Mesodermal cell (in vitro differentiated cells): ENCODE measurements at regions not wholly inside any gene's neighbourhood (a gene's known extent, or its start where the extent isn't known, plus 50 kb on each side); places are given as distances from the start of the nearest gene placed in this dataset.

Source experiments
- H3K27ac ChIP-seq: 2 replicates; pipeline ENCODE4 v1.7.0; 2013; ENCODE audit warnings: mild to moderate bottlenecking, low read depth, low read length, moderate library complexity; ENCODE audit not compliant: severe bottlenecking
- H3K36me3 ChIP-seq: 2 replicates; pipeline ENCODE4 v1.7.1; 2013; ENCODE audit warnings: mild to moderate bottlenecking, low read length, moderate library complexity; ENCODE audit not compliant: control insufficient read depth, insufficient read depth
- H3K4me1 ChIP-seq: one replicate; pipeline ENCODE4 v1.7.1; 2013; ENCODE audit warnings: mild to moderate bottlenecking, low read length; ENCODE audit not compliant: insufficient read depth, control insufficient read depth, poor library complexity, severe bottlenecking
- H3K4me3 ChIP-seq: 2 replicates; pipeline ENCODE4 v1.7.0; 2013; ENCODE audit warnings: low read length, control low read depth, mild to moderate bottlenecking; ENCODE audit not compliant: insufficient read depth, poor library complexity, severe bottlenecking; ENCODE audit errors: extremely low read depth
- H3K9me3 ChIP-seq: 2 replicates; pipeline ENCODE4 v1.7.1; 2013; ENCODE audit warnings: mild to moderate bottlenecking, low read length, moderate library complexity; ENCODE audit not compliant: control insufficient read depth
- WGBS, 2 experiments: methylation state at CpG; one replicate each; pipeline ENCODE4 v1.1.5; 2013; ENCODE audit warnings: missing lambda C conversion rate in 2 of 2; ENCODE audit not compliant: insufficient coverage in 2 of 2; 5-methylcytosine and 5-hydroxymethylcytosine counted together

DNA sequence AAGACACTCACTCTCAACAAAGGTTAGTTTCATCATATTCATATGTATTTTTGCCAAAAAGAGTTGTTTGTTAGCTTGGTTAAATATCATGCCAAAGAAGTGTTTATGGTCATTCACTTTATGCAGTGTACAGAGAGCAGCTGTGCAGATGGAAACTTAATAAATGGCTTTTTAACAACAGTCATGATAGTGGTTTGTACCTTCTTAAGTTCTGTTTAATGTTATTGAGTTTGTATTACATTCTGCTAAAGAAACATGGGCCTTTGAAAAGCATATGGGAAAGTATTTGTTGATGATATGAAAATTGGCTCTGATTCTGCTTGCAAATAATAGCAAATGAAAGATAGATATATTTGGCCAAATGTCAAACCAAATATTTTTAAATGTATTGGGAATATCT is 607.3 kb downstream of the NCAM2 start:
- no peaks in the 10 kb centered on the region for H3K4me1 ChIP-seq
- H3K27ac ChIP-seq, result no peak overlapping the region
- no peaks in the 10 kb centered on the region for H3K9me3 ChIP-seq
- no peaks in the 10 kb centered on the region for H3K36me3 ChIP-seq
- no peak overlapping the region for H3K4me3 ChIP-seq

DNA sequence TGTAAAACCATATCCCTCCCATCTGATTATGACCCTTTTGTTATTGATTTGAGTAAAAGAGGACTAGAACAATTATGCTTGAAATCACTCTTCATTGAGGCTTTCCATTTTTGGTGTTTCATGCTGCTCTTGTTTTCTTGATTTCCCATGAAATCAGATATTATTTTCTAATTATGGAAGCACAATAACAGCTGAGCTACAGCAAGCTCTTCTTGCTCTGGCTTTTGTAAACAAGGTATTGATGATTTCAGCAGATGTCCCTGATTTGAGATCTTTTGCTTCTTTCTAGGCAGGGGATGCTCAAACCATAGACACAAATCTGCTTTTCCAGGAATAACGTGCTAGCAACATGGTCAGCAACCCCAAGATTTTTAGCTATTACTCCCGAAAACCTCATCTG is 607.8 kb downstream of the NCAM2 start:
- Histone ChIP-seq H3K4me3 (no peak overlapping the region), H3K27ac (no peak overlapping the region), H3K4me1 (no peaks in the 10 kb centered on the region), H3K9me3 (no peaks in the 10 kb centered on the region), H3K36me3 (no peaks in the 10 kb centered on the region)
- 77 to 100% methylated on average over 2 of the region's 2 CpGs for WGBS, 2 experiments

DNA sequence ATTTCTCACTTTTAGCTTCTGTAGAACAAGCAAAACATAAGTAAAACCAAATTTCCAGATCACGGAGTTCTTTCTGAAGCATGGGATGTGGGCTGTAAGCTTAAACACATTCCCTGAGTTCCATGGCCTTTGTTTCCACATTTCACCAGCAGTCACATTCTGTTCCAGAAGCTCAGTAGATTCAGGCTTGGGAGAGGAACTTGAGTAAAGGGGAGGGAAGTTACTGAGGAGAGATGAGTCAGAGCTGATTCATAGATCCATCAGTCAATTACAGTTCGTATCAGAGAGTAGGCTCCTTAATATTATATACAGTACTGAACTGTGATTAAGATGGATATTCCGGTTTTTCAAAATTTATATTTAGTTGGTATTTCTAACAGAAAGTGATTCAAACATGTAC is 614.3 kb downstream of the NCAM2 start:
- Histone ChIP-seq H3K4me3 (no peak overlapping the region), H3K9me3 (no peaks in the 10 kb centered on the region), H3K36me3 (no peaks in the 10 kb centered on the region), H3K4me1 (no peaks in the 10 kb centered on the region), H3K27ac (peak overlapping the region; percentile 20)
- no CpG with 5 or more reads among the region's 3 CpGs for WGBS, 2 experiments

DNA sequence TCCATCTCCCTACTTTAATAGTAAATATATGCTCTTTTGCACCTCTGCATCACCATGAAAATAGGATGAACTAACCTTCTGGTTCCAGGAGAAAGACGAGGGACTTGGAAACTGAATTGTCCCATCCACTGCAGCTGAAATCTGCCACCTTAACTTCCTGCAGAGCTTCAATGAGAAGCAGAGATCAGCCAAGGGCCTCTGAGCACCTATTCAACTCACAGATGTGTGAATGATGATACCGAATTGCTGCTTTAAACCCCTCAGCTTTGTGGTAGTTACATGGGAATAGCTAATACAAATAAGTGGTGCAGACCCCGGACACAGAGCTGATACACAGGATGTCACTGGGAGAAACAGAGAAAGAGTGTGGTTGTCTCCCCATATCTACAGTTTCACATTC is 616.8 kb downstream of the NCAM2 start:
- no peak overlapping the region for H3K4me3 ChIP-seq

DNA sequence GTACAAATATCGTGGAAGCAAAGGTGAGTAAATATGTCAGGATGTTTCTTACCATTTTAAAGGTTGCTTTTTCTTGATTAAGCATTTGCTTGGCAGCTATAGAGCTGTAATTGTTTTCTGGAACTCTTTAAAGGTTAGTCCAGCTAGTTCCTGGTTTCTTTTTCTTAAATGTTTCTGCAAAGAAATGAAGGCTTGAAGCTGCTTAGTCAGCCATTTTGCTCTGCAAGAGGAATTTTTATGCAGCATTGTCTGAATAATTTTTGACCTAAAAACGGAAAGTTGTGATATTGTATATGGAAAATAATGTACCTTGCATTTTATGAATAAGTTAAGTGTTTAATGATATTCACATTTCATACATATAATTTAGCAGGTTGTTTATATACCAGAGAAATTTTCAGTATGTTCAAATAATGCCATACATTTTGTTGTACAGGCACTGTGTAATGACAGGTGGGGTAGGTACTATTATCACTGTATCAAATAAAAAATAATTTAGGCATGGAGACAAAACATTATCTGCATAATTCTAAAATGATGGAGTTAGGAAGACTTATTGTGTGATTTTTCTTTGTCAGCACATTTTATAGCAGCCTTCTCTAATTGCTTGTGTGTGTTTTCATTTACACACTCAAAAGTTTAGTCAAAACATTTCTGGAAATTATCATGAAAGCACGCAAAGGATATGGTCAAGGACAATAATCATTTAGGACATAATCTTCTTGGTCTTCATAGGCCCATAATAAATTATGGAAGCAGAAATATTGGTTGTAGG is 624.4 kb downstream of the NCAM2 start:
- WGBS, 2 experiments, result 73 to 100% methylated on average over 1 of the region's 3 CpGs

More for the DNA sequence above, 616.8 kb downstream of the NCAM2 start:
- 79% methylated on average over 2 of the region's 3 CpGs; no CpG with 5 or more reads in 1 of the 2 experiments for WGBS, 2 experiments
- Histone ChIP-seq H3K27ac (no peak overlapping the region), H3K9me3 (no peaks in the 10 kb centered on the region), H3K4me1 (no peaks in the 10 kb centered on the region), H3K36me3 (no peaks in the 10 kb centered on the region)

DNA sequence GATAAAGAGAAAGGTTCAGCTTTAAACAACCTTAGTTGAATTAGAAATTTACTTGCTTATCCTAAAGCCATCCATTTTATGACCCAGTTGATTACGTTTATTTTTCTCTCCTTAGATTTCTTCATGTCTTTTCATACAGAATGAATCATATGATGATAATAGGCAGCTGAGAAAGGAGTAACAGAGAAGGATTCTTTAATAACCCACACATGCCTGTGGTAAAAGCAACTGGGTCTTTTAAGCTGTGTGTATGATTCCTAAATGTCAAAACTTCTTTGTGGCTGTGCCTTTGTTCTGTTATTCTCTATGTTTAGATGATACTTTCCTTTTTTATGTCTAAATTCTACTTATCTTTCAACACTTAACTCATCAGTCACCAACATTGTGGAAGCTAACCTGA is 626.5 kb downstream of the NCAM2 start:
- no peak overlapping the region for H3K4me3 ChIP-seq
- WGBS, 2 experiments, result no CpG with 5 or more reads among the region's 1 CpG
- H3K9me3 ChIP-seq, result no peaks in the 10 kb centered on the region
- H3K4me1 ChIP-seq, result no peaks in the 10 kb centered on the region
- no peak overlapping the region for H3K27ac ChIP-seq
- H3K36me3 ChIP-seq, result no peaks in the 10 kb centered on the region

More for the DNA sequence above, 624.4 kb downstream of the NCAM2 start:
- H3K4me3 ChIP-seq, result no peak overlapping the region
- no peaks in the 10 kb centered on the region for H3K4me1 ChIP-seq
- H3K9me3 ChIP-seq, result no peaks in the 10 kb centered on the region
- no peaks in the 10 kb centered on the region for H3K36me3 ChIP-seq
- H3K27ac ChIP-seq, result no peak overlapping the region

DNA sequence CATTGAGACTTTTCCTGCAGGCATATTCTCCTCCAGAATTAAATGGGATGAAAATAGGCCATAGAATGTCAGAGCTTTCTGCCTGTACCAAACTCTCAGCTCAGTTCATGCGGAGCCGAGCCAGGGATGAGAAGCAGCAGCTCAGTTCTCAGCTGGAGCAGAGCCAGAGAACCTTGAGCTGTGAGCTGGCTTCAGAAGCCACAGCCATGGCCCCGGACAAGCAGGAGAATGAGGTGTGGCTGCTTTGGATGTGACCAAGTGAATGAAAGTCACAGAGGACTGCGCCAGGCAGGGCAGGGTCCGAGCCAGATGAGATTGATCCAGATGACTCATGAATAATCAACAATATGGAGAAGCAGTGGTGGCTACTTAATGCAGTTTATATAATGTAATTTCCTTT is 633.8 kb downstream of the NCAM2 start:
- WGBS, 2 experiments, result 90 to 96% methylated on average over 3 to 5 of the region's 5 CpGs
- Histone ChIP-seq H3K4me3 (no peak overlapping the region), H3K9me3 (no peaks in the 10 kb centered on the region), H3K27ac (no peak overlapping the region), H3K36me3 (no peaks in the 10 kb centered on the region), H3K4me1 (no peaks in the 10 kb centered on the region)

DNA sequence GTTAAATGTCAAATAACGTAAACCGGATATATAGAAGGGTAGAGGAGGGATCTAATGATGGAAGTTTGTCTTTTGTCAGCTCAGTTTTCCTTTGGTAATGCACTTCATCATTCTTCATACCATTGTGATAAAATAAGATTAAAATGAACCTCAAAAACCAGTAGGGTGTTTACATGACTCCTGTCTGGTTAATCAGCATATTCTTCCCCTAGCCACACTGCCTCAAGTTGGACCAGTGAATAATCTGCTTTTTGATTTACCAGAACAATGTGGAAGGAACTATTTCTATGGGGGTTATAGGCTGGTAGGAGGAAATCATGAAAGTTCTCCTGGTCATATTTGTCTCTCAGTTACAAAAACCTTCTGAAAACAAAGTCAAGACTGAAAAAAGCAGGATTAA is 634.7 kb downstream of the NCAM2 start:
- Histone ChIP-seq H3K4me1 (no peaks in the 10 kb centered on the region), H3K4me3 (no peak overlapping the region), H3K36me3 (no peaks in the 10 kb centered on the region), H3K27ac (no peak overlapping the region), H3K9me3 (no peaks in the 10 kb centered on the region)
- WGBS, 2 experiments, result no CpG with 5 or more reads among the region's 2 CpGs

DNA sequence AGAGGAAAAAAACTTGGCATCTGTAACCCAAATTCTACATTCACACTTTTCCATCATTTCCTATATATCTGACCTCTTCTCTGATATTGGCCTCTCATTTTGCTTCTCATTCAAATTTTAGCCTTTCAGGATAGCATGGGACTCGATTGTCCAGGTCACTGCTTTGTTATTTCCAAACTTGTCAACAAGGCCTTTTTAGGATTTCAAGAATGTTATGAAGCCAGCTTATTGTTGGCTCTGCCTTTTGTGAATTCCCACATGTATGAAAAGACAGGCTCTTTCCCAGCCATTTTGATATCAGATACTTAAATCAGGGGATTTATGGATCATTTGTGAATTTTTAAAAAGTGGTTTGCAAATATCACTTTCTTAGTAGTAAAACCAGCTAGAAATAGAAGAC is 663.5 kb downstream of the NCAM2 start:
- WGBS, 2 experiments, result 67 to 83% methylated on average over 1 of the region's 1 CpG

DNA sequence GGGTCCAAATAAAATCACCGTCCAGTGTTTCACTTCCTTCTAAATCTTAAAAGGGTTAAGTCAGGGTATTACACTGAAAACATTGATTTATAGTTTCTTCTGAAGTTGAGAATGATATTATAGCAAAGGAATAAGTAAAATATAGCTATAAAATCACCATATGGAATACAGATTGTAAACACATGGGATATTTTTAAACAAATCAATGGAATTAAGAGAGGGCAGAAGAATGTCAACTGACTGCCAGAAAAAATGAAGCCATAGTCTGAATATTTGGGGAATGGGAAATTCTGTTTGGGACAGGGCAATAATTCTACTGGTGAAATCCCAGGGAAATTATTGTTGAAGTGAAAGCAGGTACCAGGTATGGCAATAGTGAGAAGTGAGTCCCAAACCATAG is 664.6 kb downstream of the NCAM2 start:
- Histone ChIP-seq H3K27ac (no peak overlapping the region), H3K36me3 (no peaks in the 10 kb centered on the region), H3K4me3 (no peak overlapping the region), H3K9me3 (no peaks in the 10 kb centered on the region), H3K4me1 (no peaks in the 10 kb centered on the region)
- no CpG with 5 or more reads among the region's 1 CpG for WGBS, 2 experiments

More for the DNA sequence above, 663.5 kb downstream of the NCAM2 start:
- Histone ChIP-seq H3K9me3 (no peaks in the 10 kb centered on the region), H3K4me3 (no peak overlapping the region), H3K36me3 (no peaks in the 10 kb centered on the region), H3K27ac (no peak overlapping the region), H3K4me1 (no peaks in the 10 kb centered on the region)

DNA sequence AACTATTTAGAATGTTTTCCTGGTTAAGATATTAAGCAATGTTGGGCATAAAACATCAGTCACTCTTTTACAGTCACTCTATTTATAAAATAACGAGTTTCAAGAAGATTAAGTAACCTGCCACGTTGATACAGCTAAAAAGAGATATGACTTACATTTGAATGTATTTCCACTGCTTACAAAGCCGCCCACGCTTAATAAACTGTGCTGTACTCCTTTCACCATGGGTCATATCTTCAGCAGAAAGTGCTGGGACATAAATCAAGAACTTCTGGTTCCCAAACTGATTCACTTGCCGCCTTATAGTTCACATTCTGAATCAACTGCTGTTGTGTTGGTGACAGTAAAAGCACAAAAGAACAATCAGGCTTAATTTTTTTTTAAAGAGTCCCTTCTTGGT is 666.7 kb downstream of the NCAM2 start:
- Histone ChIP-seq H3K4me3 (no peak overlapping the region), H3K9me3 (no peaks in the 10 kb centered on the region)
- 86 to 93% methylated on average over 2 to 4 of the region's 5 CpGs for WGBS, 2 experiments

More for the DNA sequence above, 666.7 kb downstream of the NCAM2 start:
- no peak overlapping the region for H3K27ac ChIP-seq
- H3K36me3 ChIP-seq, result no peaks in the 10 kb centered on the region
- no peaks in the 10 kb centered on the region for H3K4me1 ChIP-seq
